H9 (cell line): ENCODE measurements at regions not wholly inside any gene's neighbourhood (a gene's known extent, or its start where the extent isn't known, plus 50 kb on each side); places are given as distances from the start of the nearest gene placed in this dataset.

ENCODE experiments used
- DNase-seq: peaks from one replicate; pipeline ENCODE4 v3.0.0-alpha.2; 2017
- H2AFZ ChIP-seq: one replicate; pipeline ENCODE4 v1.6.1; 2013; ENCODE audit warnings: mild to moderate bottlenecking, low read length, control low read depth, moderate library complexity
- H2AK5ac ChIP-seq: 2 replicates; pipeline ENCODE4 v1.6.1; 2013; ENCODE audit warnings: low read length, control low read depth, mixed read lengths; ENCODE audit not compliant: insufficient read length
- H2BK120ac ChIP-seq: one replicate; pipeline ENCODE4 v1.6.1; 2013; ENCODE audit warnings: low read depth, mild to moderate bottlenecking, low read length, control low read depth, inconsistent platforms; ENCODE audit not compliant: poor library complexity, severe bottlenecking
- H2BK12ac ChIP-seq: 2 replicates; pipeline ENCODE4 v1.6.1; 2013; ENCODE audit warnings: low read length, control low read depth, mixed read lengths, low read depth; ENCODE audit not compliant: insufficient read length
- H2BK15ac ChIP-seq: 2 replicates; pipeline ENCODE4 v1.6.1; 2013; ENCODE audit warnings: low read depth, low read length, control low read depth
- H2BK20ac ChIP-seq: one replicate; pipeline ENCODE4 v1.6.1; 2013; ENCODE audit warnings: low read depth, mild to moderate bottlenecking, low read length, control low read depth, inconsistent platforms; ENCODE audit not compliant: poor library complexity, severe bottlenecking
- H2BK5ac ChIP-seq: 2 replicates; pipeline ENCODE4 v1.6.1; 2013; ENCODE audit warnings: low read length, control low read depth, mixed read lengths; ENCODE audit not compliant: insufficient read length
- H3K14ac ChIP-seq: 2 replicates; pipeline ENCODE4 v1.6.1; 2013; ENCODE audit warnings: low read length, control low read depth; ENCODE audit not compliant: insufficient read depth
- H3K18ac ChIP-seq: 2 replicates; pipeline ENCODE4 v1.6.1; 2013; ENCODE audit warnings: low read depth, mild to moderate bottlenecking, mixed read lengths, low read length, control low read depth; ENCODE audit not compliant: insufficient read length
- H3K23ac ChIP-seq: 2 replicates; pipeline ENCODE4 v1.6.1; 2013; ENCODE audit warnings: low read length, control low read depth, mixed read lengths, low read depth; ENCODE audit not compliant: insufficient read length
- H3K23me2 ChIP-seq: 2 replicates; pipeline ENCODE4 v1.6.1; 2013; ENCODE audit warnings: low read depth, mild to moderate bottlenecking, mixed read lengths, low read length, control low read depth; ENCODE audit not compliant: insufficient read length, poor library complexity, severe bottlenecking
- H3K27ac ChIP-seq: 2 replicates; pipeline ENCODE4 v1.5.1; 2013; ENCODE audit warnings: low read length, control low read depth, mixed read lengths, low read depth; ENCODE audit not compliant: insufficient read length
- H3K27me3 ChIP-seq: 2 replicates; pipeline ENCODE4 v1.6.1; 2013; ENCODE audit warnings: low read length, control low read depth, inconsistent platforms; ENCODE audit not compliant: insufficient read depth
- H3K4ac ChIP-seq: 2 replicates; pipeline ENCODE4 v1.6.1; 2013; ENCODE audit warnings: low read depth, mild to moderate bottlenecking, control low read depth, inconsistent platforms, low read length, moderate library complexity
- H3K4me1 ChIP-seq: 2 replicates; pipeline ENCODE4 v1.6.1; 2013; ENCODE audit warnings: low read length, control low read depth, inconsistent platforms; ENCODE audit not compliant: insufficient read depth
- H3K4me2 ChIP-seq: 2 replicates; pipeline ENCODE4 v1.6.1; 2013; ENCODE audit warnings: low read length, control low read depth, mixed read lengths; ENCODE audit not compliant: insufficient read length, insufficient read depth
- H3K56ac ChIP-seq: 2 replicates; pipeline ENCODE4 v1.6.1; 2013; ENCODE audit warnings: low read depth, mild to moderate bottlenecking, mixed read lengths, low read length, control low read depth; ENCODE audit not compliant: insufficient read length
- H3K79me1 ChIP-seq: 2 replicates; pipeline ENCODE4 v1.6.1; 2013; ENCODE audit warnings: low read depth, mild to moderate bottlenecking, moderate library complexity, low read length, control low read depth, inconsistent platforms; ENCODE audit not compliant: insufficient read depth, poor library complexity, severe bottlenecking
- H3K79me2 ChIP-seq: 2 replicates; pipeline ENCODE4 v1.6.1; 2013; ENCODE audit warnings: low read length, control low read depth, inconsistent platforms; ENCODE audit not compliant: insufficient read depth
- H3K9ac ChIP-seq: 2 replicates; pipeline ENCODE4 v1.6.1; 2013; ENCODE audit warnings: low read length, control low read depth, mixed read lengths; ENCODE audit not compliant: insufficient read length; ENCODE audit errors: extremely low read depth
- H3K9me3 ChIP-seq: one replicate; pipeline ENCODE4 v1.6.1; 2013; ENCODE audit warnings: low read depth, low read length, inconsistent platforms; ENCODE audit not compliant: control insufficient read depth
- H3T11ph ChIP-seq: one replicate; pipeline ENCODE4 v1.6.1; 2013; ENCODE audit warnings: mild to moderate bottlenecking, low read length, control low read depth, inconsistent platforms
- H4K20me1 ChIP-seq: one replicate; pipeline ENCODE4 v1.6.1; 2013; ENCODE audit not compliant: control insufficient read depth, insufficient read length, insufficient read depth
- H4K5ac ChIP-seq: 2 replicates; pipeline ENCODE4 v1.6.1; 2013; ENCODE audit warnings: low read depth, mild to moderate bottlenecking, mixed read lengths, low read length, control low read depth; ENCODE audit not compliant: insufficient read length
- H4K8ac ChIP-seq: replicated peaks from 2 replicates; pipeline ENCODE4 v1.6.1; 2013; ENCODE audit warnings: low read length, control low read depth, mixed read lengths, low read depth; ENCODE audit not compliant: insufficient read length
- H4K91ac ChIP-seq: 2 replicates; pipeline ENCODE4 v1.6.1; 2013; ENCODE audit warnings: low read depth, mild to moderate bottlenecking, moderate library complexity, mixed read lengths, low read length, control low read depth; ENCODE audit not compliant: insufficient read length
- H3K27ac Mint-ChIP-seq, 3 experiments: 2 replicates in 2 of 3; 3 replicates in 1 of 3; pipeline ENCODE4 v1.8.0; 2020 to 2021; ENCODE audit warnings: mixed read lengths in 3 of 3, mild to moderate bottlenecking in 1 of 3, moderate library complexity in 1 of 3
- H3K27me3 Mint-ChIP-seq: 2 replicates; pipeline ENCODE4 v1.8.0; 2021; ENCODE audit warnings: low read depth, mild to moderate bottlenecking, moderate library complexity, mixed read lengths
- H3K36me3 Mint-ChIP-seq, 3 experiments: 2 replicates in 2 of 3; 3 replicates in 1 of 3; pipeline ENCODE4 v1.8.0; 2020 to 2021; ENCODE audit warnings: low read depth in 3 of 3, mixed read lengths in 3 of 3; ENCODE audit not compliant: insufficient read depth in 1 of 3
- H3K4me1 Mint-ChIP-seq, 2 experiments: 2 replicates each; pipeline ENCODE4 v1.8.0; 2020; ENCODE audit warnings: mixed read lengths in 2 of 2
- H3K4me3 Mint-ChIP-seq, 2 experiments: 2 replicates in 1 of 2; 3 replicates in 1 of 2; pipeline ENCODE4 v1.8.0; 2020 to 2021; ENCODE audit warnings: mild to moderate bottlenecking in 2 of 2, mixed read lengths in 2 of 2, moderate library complexity in 1 of 2
- H3K9me3 Mint-ChIP-seq, 2 experiments: 2 replicates in 1 of 2; 3 replicates in 1 of 2; pipeline ENCODE4 v1.8.0; 2020; ENCODE audit warnings: mild to moderate bottlenecking in 2 of 2, mixed read lengths in 2 of 2, moderate library complexity in 1 of 2
- WGBS: extraction: QIAGEN DNeasy Blood & Tissue Kit; methylation state at CpG from one replicate; pipeline ENCODE4 v1.1.7; 2013; ENCODE audit warnings: missing lambda C conversion rate, low lambda C conversion rate, mixed read lengths; ENCODE audit not compliant: insufficient read length; ENCODE audit errors: extremely low coverage; 5-methylcytosine and 5-hydroxymethylcytosine counted together
- TF ChIP-seq, protein P1 (sequence below): fragments of 200-600 bp; sonication (generic); conservative IDR thresholded peaks from 3 replicates; pipeline ENCODE4 v1.8.0; 2021; ENCODE audit warnings: antibody characterized with exemption, mild to moderate bottlenecking

DNA sequence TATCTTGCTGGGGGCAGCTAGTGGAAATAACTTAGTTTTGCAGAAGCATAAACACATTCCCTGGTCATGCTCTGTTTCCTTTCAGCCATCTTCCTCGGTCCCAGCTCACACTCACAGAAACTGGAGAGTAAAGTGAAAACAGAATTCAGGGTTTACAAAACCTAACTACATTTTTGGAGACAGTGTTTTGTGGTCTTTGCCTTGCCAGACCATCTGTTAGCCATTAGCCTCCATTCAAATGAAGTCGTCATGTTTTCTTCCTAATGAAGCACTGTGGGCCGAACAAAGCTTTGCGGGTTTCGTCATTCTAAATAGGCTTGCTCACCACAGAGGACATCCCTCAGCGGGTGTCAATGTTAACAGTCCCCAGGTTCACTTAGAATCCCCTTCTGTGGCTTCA is 214.6 kb upstream of the TMEM72 start:
- Mint-ChIP-seq H3K27me3 (peaks cover 5% of the 10 kb centered on the region), H3K27ac (peak overlapping the region in 1 of 3 experiments; percentile 65; a peak in 3 of 7 replicates), H3K36me3 (no peaks in the 10 kb centered on the region; a peak in 1 of 7 replicates), H3K4me1 (peaks cover 10% of the 10 kb centered on the region in 2 experiments), H3K9me3 (peaks cover 2 to 4% of the 10 kb centered on the region in 2 experiments; a peak in 3 of 5 replicates), H3K4me3 (no peak overlapping the region)
- Histone ChIP-seq H2AK5ac (no peak overlapping the region), H3K79me2 (no peaks in the 10 kb centered on the region), H3K4ac (no peak overlapping the region), H2BK12ac (no peak overlapping the region), H2BK20ac (no peak overlapping the region), H3T11ph (no peak overlapping the region), H2BK5ac (no peak overlapping the region), H3K14ac (no peak overlapping the region), H4K8ac (no peak overlapping the region), H3K23me2 (no peaks in the 10 kb centered on the region), H3K4me2 (no peak overlapping the region), H3K23ac (no peak overlapping the region), H2BK120ac (no peak overlapping the region), H3K4me1 (no peaks in the 10 kb centered on the region), H3K79me1 (no peaks in the 10 kb centered on the region), H3K9ac (no peak overlapping the region), H4K20me1 (no peaks in the 10 kb centered on the region), H4K91ac (no peak overlapping the region), H3K9me3 (no peaks in the 10 kb centered on the region), H2AFZ (peak overlapping the region; percentile 62), H3K18ac (no peak overlapping the region), H3K27ac (no peak overlapping the region), H3K27me3 (no peaks in the 10 kb centered on the region), H3K56ac (no peak overlapping the region), H2BK15ac (no peak overlapping the region), H4K5ac (no peak overlapping the region)
- WGBS = no CpG with 5 or more reads among the region's 6 CpGs
- TF ChIP-seq, protein P1, sequence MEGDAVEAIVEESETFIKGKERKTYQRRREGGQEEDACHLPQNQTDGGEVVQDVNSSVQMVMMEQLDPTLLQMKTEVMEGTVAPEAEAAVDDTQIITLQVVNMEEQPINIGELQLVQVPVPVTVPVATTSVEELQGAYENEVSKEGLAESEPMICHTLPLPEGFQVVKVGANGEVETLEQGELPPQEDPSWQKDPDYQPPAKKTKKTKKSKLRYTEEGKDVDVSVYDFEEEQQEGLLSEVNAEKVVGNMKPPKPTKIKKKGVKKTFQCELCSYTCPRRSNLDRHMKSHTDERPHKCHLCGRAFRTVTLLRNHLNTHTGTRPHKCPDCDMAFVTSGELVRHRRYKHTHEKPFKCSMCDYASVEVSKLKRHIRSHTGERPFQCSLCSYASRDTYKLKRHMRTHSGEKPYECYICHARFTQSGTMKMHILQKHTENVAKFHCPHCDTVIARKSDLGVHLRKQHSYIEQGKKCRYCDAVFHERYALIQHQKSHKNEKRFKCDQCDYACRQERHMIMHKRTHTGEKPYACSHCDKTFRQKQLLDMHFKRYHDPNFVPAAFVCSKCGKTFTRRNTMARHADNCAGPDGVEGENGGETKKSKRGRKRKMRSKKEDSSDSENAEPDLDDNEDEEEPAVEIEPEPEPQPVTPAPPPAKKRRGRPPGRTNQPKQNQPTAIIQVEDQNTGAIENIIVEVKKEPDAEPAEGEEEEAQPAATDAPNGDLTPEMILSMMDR = no peak
- no peak for DNase-seq
